ENCODE measurements at regions not wholly inside any gene's neighbourhood (a gene's known extent, or its start where the extent isn't known, plus 50 kb on each side); places are given as distances from the start of the nearest gene placed in this dataset.
"Not testable (repeated sequence)": the region's sequence is repeated elsewhere in the genome, so short reads cannot be mapped to it uniquely, and the experiment has no call there.

DNA sequence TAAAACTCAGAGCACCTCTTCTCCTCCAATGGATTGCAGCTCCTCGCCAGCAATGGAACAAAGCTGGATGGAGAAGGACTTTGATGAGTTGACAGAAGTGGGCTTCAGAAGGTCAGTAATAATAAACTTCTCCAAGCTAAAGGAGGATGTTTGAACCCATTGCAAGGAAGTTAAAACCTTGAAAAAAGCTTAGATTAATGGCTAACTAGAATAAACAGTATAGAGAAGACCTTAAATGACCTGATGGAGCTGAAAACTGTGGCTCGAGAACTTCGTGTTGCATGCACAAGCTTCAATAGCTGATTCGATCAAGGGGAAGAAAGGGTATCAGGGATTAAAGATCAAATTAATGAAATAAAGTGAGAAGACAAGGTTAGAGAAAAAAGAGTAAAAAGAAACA, 112.3 kb upstream of the PIK3R1 start:
- not testable (repeated sequence) for H3K36me3 ChIP-seq (ENCODE audit: insufficient read depth); DNase-seq (ENCODE audit: extremely low spot score)
- 97% methylated on average over 4 of the region's 4 CpGs for WGBS

DNA sequence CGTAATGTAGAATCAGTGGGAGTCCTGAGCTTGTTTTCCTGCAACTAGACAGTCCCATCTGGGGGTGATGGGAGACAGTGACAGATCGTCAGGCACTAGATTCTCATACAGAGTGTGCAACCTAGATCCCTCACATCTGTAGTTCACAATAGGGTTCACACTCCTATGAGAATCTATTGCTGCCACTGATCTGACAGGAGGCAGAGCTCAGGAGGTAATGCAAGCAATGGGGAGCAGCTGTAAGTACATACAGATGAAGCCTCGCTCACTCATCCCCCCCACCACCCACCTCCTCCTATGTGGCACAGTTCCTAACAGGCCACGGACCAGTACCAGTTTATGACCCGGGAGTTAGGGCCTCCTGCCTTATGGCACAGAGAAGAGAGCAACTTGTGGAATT, 116.2 kb upstream of the PIK3R1 start:
- no peak for DNase-seq (ENCODE audit: extremely low spot score)

More for the DNA sequence above, 112.3 kb upstream of the PIK3R1 start:
- H3K4me1 ChIP-seq (ENCODE audit: insufficient read depth); H3K27ac ChIP-seq (ENCODE audit: low read depth); H3K4me3 ChIP-seq (ENCODE audit: low read depth, low read length): not testable (repeated sequence)

DNA sequence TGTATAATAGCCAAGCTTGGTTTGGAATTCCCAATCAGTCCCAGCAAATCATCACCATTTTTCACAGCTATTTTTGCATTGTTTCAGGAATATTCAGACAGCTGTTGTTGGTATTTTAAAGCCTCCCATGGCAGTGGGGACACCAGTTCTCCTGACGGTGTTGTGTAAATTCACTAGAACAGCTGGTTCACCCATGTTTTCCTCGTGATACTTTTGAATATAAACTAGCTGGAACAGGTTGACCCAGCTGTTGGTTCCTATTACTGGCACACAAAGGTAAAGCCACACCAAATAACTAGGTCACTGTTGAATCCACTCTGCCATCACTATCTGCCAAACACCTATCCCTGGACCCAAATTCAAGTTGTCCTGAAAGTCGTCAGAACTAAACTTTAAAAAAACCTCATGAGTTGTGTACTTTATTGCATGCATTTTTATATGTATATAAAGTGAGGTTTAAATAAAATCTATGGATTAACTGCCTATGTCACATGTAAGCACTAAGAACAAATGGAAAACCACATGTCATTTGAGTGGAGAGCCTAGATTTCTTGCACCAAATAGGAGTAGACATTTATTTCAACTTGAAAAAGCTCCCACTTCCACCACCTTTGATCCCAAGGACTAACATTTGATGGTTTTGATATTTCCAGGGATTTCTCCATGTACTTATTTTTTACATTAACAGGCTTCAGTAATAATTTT, 121.9 kb upstream of the PIK3R1 start:
- no peak overlapping the region for H3K4me3 ChIP-seq (ENCODE audit: low read depth, low read length)
- DNase-seq (ENCODE audit: extremely low spot score) = no peak
- no peak overlapping the region for H3K27ac ChIP-seq (ENCODE audit: low read depth)
- 74% methylated on average over 3 of the region's 3 CpGs for WGBS
- H3K4me1 ChIP-seq (ENCODE audit: insufficient read depth) = no peaks in the 10 kb centered on the region
- no peaks in the 10 kb centered on the region for H3K36me3 ChIP-seq (ENCODE audit: insufficient read depth)

More for the DNA sequence above, 116.2 kb upstream of the PIK3R1 start:
- WGBS = 94% methylated on average over 5 of the region's 5 CpGs
- Histone ChIP-seq H3K4me1 (ENCODE audit: insufficient read depth) (no peaks in the 10 kb centered on the region), H3K27ac (ENCODE audit: low read depth) (no peak overlapping the region), H3K36me3 (ENCODE audit: insufficient read depth) (no peaks in the 10 kb centered on the region), H3K4me3 (ENCODE audit: low read depth, low read length) (no peak overlapping the region)

DNA sequence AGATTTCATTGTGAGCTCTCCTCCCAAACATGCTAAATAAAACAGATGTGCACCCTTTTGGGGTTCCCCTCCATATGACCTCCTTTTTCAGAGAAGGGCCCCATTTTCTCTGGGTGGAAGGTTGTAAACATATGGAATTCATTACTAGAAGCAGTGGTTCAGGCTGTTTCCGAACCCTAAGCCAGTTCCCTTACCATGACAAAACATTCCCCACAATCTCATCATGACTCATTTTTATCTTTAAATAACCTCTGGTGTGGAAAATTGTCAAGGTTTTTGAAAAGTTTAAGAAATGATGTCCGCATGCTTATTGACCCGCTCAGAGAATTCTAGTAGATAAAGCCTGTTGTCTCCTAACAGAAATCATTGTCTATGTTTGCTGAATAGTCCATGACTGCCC, 127.3 kb upstream of the PIK3R1 start:
- WGBS = 64% methylated on average over 3 of the region's 3 CpGs
- no peak overlapping the region for H3K4me3 ChIP-seq (ENCODE audit: low read depth, low read length)
- DNase-seq (ENCODE audit: extremely low spot score) = no peak
- peak overlapping the region; percentile 50 for H3K27ac ChIP-seq (ENCODE audit: low read depth)
- no peaks in the 10 kb centered on the region for H3K4me1 ChIP-seq (ENCODE audit: insufficient read depth)
- no peaks in the 10 kb centered on the region for H3K36me3 ChIP-seq (ENCODE audit: insufficient read depth)

DNA sequence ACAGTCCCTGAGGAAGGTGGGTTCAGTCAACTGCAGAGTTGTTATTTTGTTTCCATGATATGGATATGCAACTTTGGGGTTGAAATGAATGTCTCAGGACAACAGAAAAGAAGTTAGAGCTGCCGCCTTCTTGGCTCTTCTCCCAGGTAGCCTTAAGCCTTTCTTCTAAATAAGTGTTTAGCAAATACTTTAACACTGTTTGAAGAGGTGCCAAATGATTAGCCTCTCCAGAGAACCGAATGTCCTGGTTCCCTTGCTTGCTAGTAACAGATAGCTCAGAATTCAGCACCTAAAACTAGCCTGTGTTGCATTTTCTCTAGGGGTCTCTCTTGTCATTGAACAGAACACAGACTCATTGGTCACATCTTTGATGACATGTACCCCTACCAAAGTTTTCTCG, 127.7 kb upstream of the PIK3R1 start:
- 28% methylated on average over 3 of the region's 3 CpGs for whole genome bisulfite sequencing
- Histone ChIP-seq H3K4me1 (ENCODE audit: insufficient read depth) (no peaks in the 10 kb centered on the region), H3K27ac (ENCODE audit: low read depth) (no peak overlapping the region)

DNA sequence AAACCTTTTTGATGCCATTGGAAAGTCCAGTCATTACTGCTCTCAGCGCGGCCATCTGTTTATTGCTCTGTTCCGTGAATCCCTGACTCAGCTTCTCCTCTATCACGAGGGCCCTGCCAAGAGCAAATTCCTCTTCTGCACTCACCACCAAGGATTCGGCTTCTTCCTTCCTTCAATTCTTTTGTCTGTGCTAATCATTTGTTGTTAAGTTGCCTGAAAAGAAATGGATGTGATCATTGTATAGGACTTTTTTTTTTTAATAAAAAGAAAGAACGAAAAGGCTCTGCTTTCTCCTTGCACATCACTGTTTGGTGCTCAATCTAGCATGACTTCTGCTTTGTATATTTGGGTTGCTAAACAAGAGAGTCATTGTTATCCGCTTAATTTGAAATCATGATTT, 128.7 kb upstream of the PIK3R1 start:
- Histone ChIP-seq H3K4me3 (ENCODE audit: low read depth, low read length) (no peak overlapping the region), H3K27ac (ENCODE audit: low read depth) (no peak overlapping the region), H3K36me3 (ENCODE audit: insufficient read depth) (no peaks in the 10 kb centered on the region), H3K4me1 (ENCODE audit: insufficient read depth) (no peaks in the 10 kb centered on the region)
- DNase-seq (ENCODE audit: extremely low spot score) = no peak
- 32% methylated on average over 7 of the region's 7 CpGs for WGBS

More for the DNA sequence above, 127.7 kb upstream of the PIK3R1 start:
- DNase-seq (ENCODE audit: extremely low spot score) = no peak
- Histone ChIP-seq H3K36me3 (ENCODE audit: insufficient read depth) (no peaks in the 10 kb centered on the region), H3K4me3 (ENCODE audit: low read depth, low read length) (no peak overlapping the region)

DNA sequence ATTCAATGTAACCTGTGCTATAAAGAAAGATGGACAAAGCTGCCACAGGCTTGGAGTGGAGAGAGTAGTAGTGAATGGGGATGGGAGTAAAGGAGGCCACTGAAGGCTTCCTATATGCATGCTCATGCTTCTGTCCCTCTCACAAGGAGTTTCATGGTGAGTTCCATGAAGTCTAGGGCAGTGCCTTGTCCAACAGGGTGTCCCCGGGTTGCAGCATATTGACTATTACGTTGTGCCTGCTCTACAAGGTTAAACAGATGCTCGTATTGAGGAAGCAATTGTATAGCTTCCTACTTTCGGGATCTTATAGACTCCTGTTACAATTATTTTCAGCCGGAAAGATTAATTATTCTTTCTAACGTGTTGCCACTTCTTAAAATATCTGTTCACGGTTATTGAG, 129.1 kb upstream of the PIK3R1 start:
- Histone ChIP-seq H3K36me3 (ENCODE audit: insufficient read depth) (no peaks in the 10 kb centered on the region), H3K4me3 (ENCODE audit: low read depth, low read length) (no peak overlapping the region), H3K4me1 (ENCODE audit: insufficient read depth) (no peaks in the 10 kb centered on the region), H3K27ac (ENCODE audit: low read depth) (peak overlapping the region; percentile 48)
- no peak for DNase-seq (ENCODE audit: extremely low spot score)
- 78% methylated on average over 7 of the region's 7 CpGs for WGBS

DNA sequence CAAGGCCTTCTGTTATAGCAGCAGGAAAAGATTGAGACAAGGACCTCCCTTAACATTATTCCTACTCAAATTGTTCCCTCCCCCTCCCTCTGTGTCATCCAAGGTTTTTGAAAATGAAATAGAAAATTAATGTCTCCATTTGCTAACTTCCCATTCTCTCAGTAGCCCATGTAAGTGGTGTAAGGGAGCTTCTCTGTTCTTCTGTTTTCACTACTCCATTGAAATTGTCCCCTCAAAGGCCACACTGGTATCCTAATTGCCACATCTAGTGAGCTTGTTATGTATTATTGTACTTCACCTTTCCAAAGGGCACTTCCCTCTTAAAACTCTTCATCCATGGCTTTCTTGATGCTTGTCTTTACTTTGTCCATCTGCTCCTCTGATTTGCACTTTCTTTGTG, 131.2 kb upstream of the PIK3R1 start:
- no peak overlapping the region for H3K4me3 ChIP-seq (ENCODE audit: low read depth, low read length)
- no peaks in the 10 kb centered on the region for H3K36me3 ChIP-seq (ENCODE audit: insufficient read depth)
- DNase-seq (ENCODE audit: extremely low spot score) = no peak
- no peak overlapping the region for H3K27ac ChIP-seq (ENCODE audit: low read depth)
- H3K4me1 ChIP-seq (ENCODE audit: insufficient read depth) = no peaks in the 10 kb centered on the region

DNA sequence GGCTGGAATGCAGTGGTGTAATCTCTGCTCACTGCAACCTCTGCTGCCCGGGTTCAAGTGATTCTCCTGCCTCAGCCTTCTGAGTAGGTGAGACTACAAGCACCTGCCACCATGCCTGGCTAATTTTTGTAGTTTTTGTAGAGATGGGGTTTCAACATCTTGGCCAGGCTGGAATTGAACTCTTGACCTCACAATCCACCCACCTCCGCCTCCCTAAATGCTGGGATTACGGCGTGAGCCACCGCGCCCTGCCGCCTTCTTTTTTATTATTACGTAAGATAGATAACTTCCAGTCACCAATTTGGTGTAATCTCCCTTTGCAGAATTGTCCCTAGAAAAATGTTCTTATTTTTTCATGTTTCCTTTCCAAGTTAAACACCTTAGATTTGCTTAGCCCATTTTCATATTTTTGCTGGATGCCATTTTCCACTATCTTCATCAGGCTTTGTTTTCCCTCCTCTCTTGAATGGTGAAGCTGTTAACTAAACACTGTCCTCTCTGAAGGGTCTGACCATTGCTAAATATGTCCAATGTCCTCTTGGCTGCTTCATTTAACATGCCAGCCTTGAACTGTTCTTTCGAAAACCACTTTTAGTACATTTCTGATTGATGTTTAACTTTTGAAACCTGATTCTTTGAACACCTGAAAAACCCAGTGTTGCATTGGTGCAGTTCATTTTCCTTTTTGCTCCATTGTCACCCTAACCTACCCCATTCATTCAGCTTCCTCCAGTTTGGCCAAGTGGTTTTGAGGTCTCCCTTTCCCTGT, 135.1 kb upstream of the PIK3R1 start:
- Histone ChIP-seq H3K36me3 (ENCODE audit: insufficient read depth) (no peaks in the 10 kb centered on the region), H3K4me1 (ENCODE audit: insufficient read depth) (no peaks in the 10 kb centered on the region), H3K4me3 (ENCODE audit: low read depth, low read length) (no peak overlapping the region), H3K27ac (ENCODE audit: low read depth) (no peak overlapping the region)
- 88% methylated on average over 9 of the region's 9 CpGs for WGBS
- DNase-seq (ENCODE audit: extremely low spot score) = no peak

DNA sequence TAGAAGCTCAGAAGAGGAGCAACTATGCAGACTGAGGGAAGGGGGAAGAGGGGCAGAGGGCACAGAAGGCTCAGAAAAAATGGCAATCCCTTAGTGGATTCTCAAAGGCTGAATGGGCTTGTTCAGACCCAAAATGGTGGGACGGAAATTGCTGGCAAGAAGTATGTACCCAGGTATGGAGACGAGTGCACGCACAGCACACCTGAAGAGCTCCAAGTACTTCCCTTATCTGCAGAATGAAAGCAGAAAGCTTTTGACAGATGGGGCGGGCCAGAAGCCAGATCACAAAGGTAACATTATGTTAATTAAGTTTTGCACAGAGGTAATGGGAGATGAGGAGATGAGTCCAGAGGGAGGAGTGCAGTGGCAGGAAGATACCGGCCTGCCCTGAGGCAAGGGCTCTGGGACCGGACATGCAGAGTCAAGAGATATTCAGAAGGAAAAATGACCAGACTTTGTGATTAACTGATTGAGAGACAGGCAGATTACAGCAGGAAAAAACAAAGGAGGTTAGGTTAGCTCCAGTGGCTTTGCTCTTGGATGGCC, 138.1 kb upstream of the PIK3R1 start:
- Histone ChIP-seq H3K4me1 (ENCODE audit: insufficient read depth) (no peaks in the 10 kb centered on the region), H3K27ac (ENCODE audit: low read depth) (no peak overlapping the region), H3K36me3 (ENCODE audit: insufficient read depth) (no peaks in the 10 kb centered on the region), H3K4me3 (ENCODE audit: low read depth, low read length) (no peak overlapping the region)
- 96% methylated on average over 6 of the region's 6 CpGs for WGBS
- DNase-seq (ENCODE audit: extremely low spot score) = no peak

DNA sequence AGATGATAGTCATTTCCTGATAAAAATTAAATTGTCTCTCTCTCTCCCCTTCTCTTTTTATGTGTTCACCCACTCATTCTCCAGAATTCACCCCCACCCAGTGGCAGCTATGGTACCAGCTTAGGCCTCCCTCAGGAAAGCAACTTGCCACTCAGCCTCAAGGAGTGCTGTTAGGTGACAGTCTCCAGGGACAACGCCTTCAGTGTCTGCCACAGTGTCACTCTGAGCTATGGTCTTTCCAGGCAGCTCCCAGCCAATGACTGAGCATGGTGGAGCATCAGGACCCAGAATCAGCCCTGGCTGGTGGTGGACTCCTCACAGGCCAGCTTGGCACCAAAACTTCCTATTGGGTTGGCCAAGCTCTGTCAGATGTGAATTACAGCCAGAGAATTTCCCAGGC, 140.9 kb upstream of the PIK3R1 start:
- no peak for DNase-seq (ENCODE audit: extremely low spot score)
- Histone ChIP-seq H3K4me1 (ENCODE audit: insufficient read depth) (no peaks in the 10 kb centered on the region), H3K36me3 (ENCODE audit: insufficient read depth) (no peaks in the 10 kb centered on the region), H3K4me3 (ENCODE audit: low read depth, low read length) (no peak overlapping the region), H3K27ac (ENCODE audit: low read depth) (no peak overlapping the region)
- 98% methylated on average over 1 of the region's 1 CpG for WGBS

DNA sequence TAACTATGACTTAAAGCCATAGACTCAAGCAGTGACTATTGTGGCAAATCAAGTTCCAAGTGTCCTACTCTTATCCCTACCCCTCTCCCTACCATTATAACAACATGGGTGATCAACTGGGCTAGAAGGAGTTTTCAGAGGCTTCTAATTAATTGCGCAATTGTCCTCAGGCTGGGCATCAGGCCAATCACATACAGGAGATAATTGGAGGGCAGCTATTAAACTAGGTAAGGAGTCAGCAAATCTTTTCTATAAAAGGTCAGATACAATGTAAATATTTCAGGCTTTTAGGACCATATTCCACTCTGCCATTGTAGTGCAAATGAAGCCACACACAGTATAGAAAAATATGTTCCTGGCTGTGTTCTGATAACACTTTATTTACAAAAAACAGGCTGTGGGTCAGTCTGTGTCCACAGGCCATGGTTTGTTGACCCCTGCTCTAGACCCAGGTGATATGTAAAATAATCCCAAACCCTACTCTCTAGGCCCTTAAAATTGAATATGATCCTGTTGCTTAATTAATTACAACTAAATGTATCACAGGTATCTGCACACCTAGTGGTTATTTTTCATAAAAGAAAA, 141.4 kb upstream of the PIK3R1 start:
- no peak for DNase-seq (ENCODE audit: extremely low spot score)
- Histone ChIP-seq H3K4me3 (ENCODE audit: low read depth, low read length) (no peak overlapping the region), H3K4me1 (ENCODE audit: insufficient read depth) (no peaks in the 10 kb centered on the region), H3K27ac (ENCODE audit: low read depth) (no peak overlapping the region), H3K36me3 (ENCODE audit: insufficient read depth) (no peaks in the 10 kb centered on the region)
- WGBS = 91% methylated on average over 1 of the region's 1 CpG

DNA sequence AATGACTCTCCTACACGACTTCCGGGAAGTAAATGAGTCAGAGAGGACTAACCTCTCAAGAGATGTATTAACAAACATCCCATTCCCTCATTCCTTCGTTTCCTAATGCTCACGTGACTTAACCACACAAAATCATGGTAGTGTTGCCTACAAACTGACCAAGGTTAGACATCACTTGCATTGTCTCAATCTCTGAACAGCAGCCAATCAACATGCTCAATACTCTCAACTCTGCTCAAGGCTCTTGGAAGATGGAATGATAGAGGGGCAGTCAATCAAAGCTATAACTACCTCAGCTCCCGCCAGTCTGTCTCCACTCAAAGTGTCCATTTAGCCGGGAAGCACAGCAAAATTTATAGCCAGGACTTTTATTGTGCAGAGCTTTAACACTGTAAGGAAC, 143.8 kb upstream of the PIK3R1 start:
- H3K4me3 ChIP-seq (ENCODE audit: low read depth, low read length) = no peak overlapping the region
- WGBS = 66% methylated on average over 6 of the region's 6 CpGs
- H3K27ac ChIP-seq (ENCODE audit: low read depth) = no peak overlapping the region
- H3K4me1 ChIP-seq (ENCODE audit: insufficient read depth) = no peaks in the 10 kb centered on the region
- H3K36me3 ChIP-seq (ENCODE audit: insufficient read depth) = no peaks in the 10 kb centered on the region
- no peak for DNase-seq (ENCODE audit: extremely low spot score)

DNA sequence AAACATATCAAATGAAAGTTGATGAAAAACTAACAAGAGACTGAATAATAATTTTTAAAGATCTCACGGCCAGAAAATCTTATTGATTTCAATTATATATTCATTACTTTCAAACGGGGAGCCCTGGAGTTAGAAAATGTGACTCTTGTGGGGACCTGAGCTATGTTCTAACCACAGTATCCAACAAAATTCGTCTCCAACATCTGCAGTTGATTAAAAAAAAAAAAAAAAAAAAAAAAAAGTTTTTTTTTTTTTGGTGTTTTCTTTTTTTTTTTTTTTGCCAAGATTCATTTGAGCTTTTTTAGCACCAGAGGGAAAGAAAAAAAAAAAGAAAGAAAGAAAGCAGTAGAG, 144.3 kb upstream of the PIK3R1 start:
- H3K4me3 ChIP-seq (ENCODE audit: low read depth, low read length) = no peak overlapping the region
- no peak for DNase-seq (ENCODE audit: extremely low spot score)
- no peak overlapping the region for H3K27ac ChIP-seq (ENCODE audit: low read depth)
- no peaks in the 10 kb centered on the region for H3K36me3 ChIP-seq (ENCODE audit: insufficient read depth)
- 69% methylated on average over 3 of the region's 3 CpGs for WGBS
- H3K4me1 ChIP-seq (ENCODE audit: insufficient read depth) = no peaks in the 10 kb centered on the region

All from urinary bladder (tissue), 3 donors.